LNCaP clone FGC (cell line): ENCODE measurements at regions not wholly inside any gene's neighbourhood (a gene's known extent, or its start where the extent isn't known, plus 50 kb on each side); places are given as distances from the start of the nearest gene placed in this dataset.

Experiments
- DNase-seq: peaks from one replicate; pipeline ENCODE4 v3.0.0-alpha.2; 2011; ENCODE audit warnings: low read depth
- H3K4me3 ChIP-seq: 2 replicates; pipeline ENCODE4 v1.5.1; 2011; ENCODE audit warnings: mild to moderate bottlenecking, low read depth, low read length, control low read depth
- CTCF ChIP-seq: IDR thresholded peaks from 2 replicates; pipeline ENCODE4 v1.5.1; 2012; ENCODE audit warnings: mild to moderate bottlenecking; ENCODE audit not compliant: control insufficient read depth, insufficient read depth; ENCODE audit errors: extremely low read depth

- H3K4me3 ChIP-seq: no peak overlapping the region
- no peak for DNase-seq
- TF ChIP-seq CTCF: no peak
Observed at GRCh38 chr3:110133971-110134370, 796.6 kb upstream of the DPPA4 start.

GRCh38 chr3:110139048-110139447, 801.7 kb upstream of the DPPA4 start:
- no peak for DNase-seq
- H3K4me3 ChIP-seq: no peak overlapping the region
- TF ChIP-seq CTCF: no peak

GRCh38 chr3:110139821-110140220, 802.5 kb upstream of the DPPA4 start:
- no peak for TF ChIP-seq CTCF
- no peak overlapping the region for H3K4me3 ChIP-seq
- no peak for DNase-seq

GRCh38 chr3:110149763-110150162, 812.4 kb upstream of the DPPA4 start:
- no peak for DNase-seq
- no peak for TF ChIP-seq CTCF
- no peak overlapping the region for H3K4me3 ChIP-seq

GRCh38 chr3:110157221-110157620, 819.9 kb upstream of the DPPA4 start:
- H3K4me3 ChIP-seq: no peak overlapping the region
- no peak for TF ChIP-seq CTCF
- DNase-seq: no peak

- no peak for DNase-seq
- H3K4me3 ChIP-seq: no peak overlapping the region
- TF ChIP-seq CTCF: no peak
Observed at GRCh38 chr3:110164632-110165369, 827.5 kb upstream of the DPPA4 start.

- DNase-seq: no peak
- H3K4me3 ChIP-seq: peak overlapping the region; percentile 19; the same call in 1 of the 2 replicates
- TF ChIP-seq CTCF: no peak
Observed at GRCh38 chr3:110165370-110165743, 828.0 kb upstream of the DPPA4 start.
